Activated CD4-positive, alpha-beta T cell treated with anti-CD3 and anti-CD28 coated beads, Interleukin-2, amount 50 U/mL, for 4 hours (primary cell): ENCODE measurements at regions not wholly inside any gene's neighbourhood (a gene's known extent, or its start where the extent isn't known, plus 50 kb on each side); places are given as distances from the start of the nearest gene placed in this dataset.

Experiments used
- DNase-seq, 2 experiments: peaks; one replicate each; pipeline ENCODE4 v3.0.0-alpha.2; 2020

- no peak for DNase-seq
Observed at GRCh38 chr13:59172076-59172475, 991.7 kb downstream of the DIAPH3 start.

DNA sequence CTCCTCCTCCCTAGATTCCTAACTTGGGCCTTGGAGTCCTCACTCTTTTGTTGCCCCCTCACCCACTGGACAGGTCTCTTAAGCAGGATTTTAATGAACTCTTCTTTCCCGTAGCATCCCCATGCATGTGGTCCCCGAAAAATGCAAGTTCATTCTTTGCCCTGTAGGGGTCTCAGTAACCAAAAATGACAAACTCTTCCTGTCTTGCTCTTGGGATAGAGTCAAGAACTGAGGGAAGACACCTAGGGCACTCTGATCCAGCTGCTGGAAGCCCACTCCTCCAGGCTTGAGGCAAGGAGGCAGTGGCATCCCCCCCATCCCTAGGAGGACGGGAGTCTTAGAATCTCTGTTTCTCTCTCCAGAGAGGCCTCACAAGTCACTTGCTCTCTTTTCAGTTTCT is 987.0 kb downstream of the DIAPH3 start:
- no peak for DNase-seq

GRCh38 chr13:59178344-59178743 is 985.4 kb downstream of the DIAPH3 start:
- no peak for DNase-seq

DNA sequence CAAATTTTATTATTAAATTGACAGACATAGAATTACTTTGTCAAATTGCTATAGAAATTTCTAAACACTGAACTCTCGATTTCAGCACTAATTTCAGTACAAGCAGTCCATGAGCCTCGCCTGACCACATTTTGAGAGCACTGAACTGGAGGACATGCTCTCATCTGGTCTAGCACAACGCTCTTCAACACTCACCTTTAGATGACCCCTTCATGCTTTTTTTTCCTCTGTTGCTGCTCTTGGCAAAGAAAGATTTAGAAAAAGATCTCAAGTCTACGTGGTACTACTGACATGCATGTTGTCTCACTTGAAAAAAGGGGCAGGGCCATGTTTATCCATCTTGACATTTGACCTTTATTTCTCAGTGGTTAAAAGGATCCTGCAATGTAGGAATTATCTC is 981.5 kb downstream of the DIAPH3 start:
- DNase-seq, result no peak

DNA sequence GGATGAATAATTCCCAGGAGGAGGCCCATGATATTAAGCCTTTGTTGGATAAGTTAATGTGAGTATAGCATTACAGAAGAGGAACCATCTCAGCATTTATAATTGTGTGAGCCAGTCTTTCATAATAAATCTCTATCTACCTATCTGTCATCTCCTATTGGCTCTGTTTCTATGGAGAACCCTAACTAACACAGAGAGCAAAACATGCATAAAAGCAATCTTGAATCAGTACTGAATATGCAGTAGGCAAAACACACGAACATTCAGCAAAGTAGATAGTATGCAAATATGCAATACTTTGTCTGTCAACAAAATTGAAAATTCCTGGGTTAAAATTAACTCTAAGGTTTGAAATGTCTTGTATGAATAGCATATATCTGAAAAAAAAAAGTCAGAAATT is 966.3 kb downstream of the DIAPH3 start:
- DNase-seq, result no peak

DNA sequence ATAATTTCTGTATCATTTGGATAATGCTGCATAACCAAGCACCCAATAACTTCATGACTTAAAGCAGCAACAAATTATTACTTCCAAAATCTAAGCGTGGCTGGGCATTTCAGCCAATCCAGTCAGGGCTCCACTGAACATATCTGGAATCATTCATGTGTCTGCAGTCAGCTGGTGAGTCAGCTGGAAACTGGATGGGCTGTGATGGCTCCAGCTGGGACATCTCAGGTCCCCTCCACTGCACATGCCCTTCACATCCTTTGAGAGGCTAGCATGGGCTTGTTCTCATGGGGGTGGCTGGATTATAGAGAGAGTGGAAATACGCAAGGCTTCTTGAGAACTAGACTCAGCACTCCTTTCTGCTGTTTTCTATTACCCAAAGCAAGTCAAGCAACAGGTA is 961.9 kb downstream of the DIAPH3 start:
- no peak for DNase-seq

DNA sequence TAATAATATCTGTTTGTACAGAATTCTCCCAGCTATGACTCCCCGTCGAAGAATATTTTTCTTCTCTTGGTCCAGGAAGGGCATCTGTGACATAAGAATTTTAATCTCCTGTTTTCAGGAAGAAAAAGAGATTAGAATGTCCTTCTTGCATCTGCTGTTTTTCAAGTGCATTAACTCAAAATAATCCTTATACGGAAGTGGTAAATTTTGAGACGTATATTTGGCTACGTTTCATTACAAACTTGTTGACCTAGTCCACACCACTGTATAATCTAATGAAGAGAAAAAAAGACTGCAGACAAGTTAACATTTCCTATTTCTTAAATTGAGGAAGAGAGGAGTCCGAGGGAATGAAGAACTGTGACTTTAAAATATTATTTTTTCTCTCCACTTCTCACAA is 959.9 kb downstream of the DIAPH3 start:
- DNase-seq, result no peak

DNA sequence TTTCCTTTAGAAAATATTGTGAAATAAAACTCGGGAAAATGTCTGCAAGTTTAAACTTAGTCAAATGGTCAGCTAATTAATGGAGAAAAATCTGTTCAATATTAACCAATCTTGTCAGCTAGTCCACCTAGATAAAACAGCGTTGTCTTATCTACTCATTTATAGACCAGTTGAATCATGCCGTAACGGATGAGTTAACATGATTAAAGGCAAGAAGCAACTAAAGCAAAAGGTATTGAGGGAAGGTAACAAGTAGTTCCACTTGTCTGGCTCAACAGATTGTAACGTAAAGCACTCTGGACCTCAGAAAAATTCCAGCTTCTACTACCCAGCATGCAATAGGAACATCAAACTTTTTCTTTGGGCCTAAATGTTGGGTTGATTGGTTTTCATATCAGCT is 958.2 kb downstream of the DIAPH3 start:
- no peak for DNase-seq

GRCh38 chr13:59208405-59209195 is 955.1 kb downstream of the DIAPH3 start:
- DNase-seq, result no peak

- DNase-seq, result no peak
Observed at GRCh38 chr13:59210543-59210942, 953.2 kb downstream of the DIAPH3 start.

DNA sequence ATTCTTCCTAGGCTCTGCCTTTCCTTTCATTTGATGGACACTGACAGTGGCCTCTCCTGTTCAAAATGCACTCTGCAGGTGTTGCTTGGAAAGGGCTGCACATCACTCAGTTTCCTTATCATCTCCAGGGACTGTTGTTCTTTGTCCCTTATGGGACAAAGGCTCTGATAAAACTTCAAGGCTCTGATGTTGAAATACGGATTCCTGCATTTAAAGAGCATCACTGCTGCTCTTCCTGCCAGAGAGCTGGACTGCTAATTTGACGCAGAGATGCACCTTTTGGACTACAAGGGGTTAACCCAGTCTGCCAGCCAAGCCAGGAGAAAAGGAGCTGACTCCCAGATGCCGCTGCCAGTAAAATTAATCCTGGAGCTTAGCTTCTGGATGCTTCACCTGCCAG is 952.1 kb downstream of the DIAPH3 start:
- DNase-seq, result no peak

- DNase-seq, result no peak
Observed at GRCh38 chr13:59229401-59229800, 934.3 kb downstream of the DIAPH3 start.

GRCh38 chr13:59229861-59230260 is 933.9 kb downstream of the DIAPH3 start:
- no peak for DNase-seq

GRCh38 chr13:59230484-59231264 is 933.1 kb downstream of the DIAPH3 start:
- no peak for DNase-seq

DNA sequence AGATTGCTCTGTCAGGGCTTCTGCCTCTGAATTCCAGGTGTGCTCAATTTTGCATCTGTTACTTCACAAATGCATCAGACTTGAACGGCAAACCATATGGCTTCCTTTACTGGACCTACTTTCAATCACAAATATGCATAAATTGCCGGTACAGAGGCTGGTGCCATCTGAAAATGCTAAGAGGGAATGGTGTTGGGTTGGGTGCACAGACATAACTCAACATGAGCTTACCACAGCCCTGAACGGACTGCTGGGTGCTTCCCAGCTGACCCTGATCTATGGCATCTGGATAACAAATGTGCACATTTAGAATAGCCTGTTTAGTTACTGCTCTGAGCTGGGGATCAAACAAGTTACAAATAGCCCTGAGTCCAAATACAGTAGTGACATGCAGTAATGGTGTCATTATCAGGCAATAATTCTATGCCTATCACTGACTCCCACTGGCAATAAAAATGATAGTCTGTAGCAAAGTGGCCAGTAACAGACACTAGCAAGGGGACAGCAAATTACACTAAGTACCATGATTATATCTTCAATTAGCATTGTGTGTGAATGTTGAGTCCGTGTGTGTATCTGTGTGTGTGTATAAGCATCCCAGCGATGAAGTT is 927.3 kb downstream of the DIAPH3 start:
- no peak for DNase-seq

DNA sequence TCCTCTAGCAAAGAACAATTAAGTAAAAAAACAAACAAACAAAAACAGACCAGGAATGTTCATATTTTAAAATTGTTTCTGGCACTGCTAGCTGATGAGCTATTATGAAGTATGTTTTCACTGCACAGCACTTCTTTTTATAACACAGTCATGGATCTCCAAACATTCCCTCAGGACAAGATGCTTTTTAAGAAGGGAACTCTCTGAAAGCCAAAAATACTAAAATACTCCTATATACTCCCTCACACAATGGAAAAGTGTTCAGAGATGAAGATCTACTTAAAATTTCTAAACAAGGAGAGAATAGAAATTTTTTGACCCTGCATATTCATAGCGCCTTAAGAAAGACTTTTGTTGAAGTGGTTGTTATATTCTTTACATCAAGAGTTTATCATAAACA is 926.8 kb downstream of the DIAPH3 start:
- DNase-seq, result no peak

GRCh38 chr13:59247171-59247570 is 916.6 kb downstream of the DIAPH3 start:
- no peak for DNase-seq

DNA sequence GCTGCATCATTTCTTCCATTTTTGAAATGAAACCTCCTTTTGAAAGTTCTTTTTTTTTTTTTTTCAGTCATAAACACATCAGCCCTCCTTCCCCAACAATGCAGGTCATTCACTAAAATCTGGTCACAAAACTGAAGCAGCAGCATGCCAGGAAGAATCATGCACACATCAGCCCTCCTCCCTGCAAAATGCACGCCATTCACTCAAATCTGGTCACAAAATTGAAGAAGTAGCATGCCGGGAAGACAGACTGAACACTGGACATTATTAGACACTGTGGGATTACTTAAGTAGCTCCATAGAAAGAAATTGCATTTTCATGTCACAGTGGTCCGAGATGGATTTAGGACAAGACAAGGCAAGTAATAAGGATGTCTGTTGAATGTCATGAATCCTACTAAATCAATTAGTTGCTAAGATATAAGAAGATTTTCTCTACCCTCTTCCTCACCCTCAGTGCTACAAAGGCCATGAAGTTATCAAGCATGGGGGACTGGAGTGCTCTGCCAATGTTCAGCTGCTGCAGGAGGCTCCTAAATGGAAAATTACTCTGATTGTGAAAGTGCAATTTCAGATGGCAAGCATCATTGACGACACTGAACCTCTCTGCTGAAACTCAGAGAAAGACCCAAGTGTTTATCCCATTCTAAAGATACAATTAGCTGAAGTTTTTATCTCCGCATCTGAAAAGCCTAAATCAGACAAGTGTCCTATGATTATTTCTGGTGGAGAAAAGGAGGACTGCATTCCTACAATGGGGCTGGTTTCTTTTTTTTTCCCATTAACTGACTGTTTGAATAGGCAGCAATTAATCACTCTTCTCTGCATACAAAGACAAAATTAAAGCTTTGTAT is 913.2 kb downstream of the DIAPH3 start:
- DNase-seq, result no peak

DNA sequence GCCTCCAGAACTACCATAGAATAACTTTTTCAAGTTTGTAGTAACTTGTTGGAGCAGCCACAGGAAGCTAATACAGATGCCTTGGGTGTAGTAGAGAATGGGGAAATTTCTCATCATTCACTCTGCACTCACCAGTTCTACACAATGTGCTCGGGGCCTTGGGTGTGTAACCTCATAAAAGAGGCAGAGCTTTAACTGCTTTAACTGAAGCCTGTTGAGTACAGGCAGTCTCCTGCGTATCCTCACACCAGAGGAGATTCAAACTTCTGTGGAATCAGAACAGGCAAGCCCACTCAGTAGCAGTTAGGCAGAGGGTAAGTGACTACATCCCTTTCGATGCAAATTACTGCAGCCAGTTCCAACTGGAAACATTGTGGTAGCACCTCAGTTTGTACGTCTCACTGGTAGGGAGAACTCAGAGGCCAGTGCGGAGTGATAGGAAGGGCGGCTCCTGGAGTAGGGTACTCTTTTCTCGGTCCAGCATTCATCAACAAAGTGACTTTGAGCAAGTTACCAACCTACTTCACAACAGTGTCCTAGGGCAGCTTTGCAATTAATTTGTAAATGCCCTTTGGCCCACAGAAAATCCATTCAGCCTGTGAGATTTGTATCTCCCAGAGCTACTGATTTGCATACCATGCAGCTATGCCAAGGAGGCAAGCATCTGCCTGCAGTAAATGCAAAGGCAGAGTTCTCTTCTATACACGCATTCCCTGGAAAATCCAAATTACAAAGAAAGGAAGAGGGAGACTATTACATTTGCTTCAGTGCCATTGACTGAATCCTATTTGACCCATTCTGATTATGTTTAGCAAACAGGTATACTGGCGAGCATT is 904.3 kb downstream of the DIAPH3 start:
- no peak for DNase-seq

- no peak for DNase-seq
Observed at GRCh38 chr13:59261928-59262488, 901.7 kb downstream of the DIAPH3 start.

- DNase-seq, result no peak
Observed at GRCh38 chr13:59263531-59263930, 900.2 kb downstream of the DIAPH3 start.
